ENCODE measurements at regions not wholly inside any gene's neighbourhood (a gene's known extent, or its start where the extent isn't known, plus 50 kb on each side); places are given as distances from the start of the nearest gene placed in this dataset.

DNA sequence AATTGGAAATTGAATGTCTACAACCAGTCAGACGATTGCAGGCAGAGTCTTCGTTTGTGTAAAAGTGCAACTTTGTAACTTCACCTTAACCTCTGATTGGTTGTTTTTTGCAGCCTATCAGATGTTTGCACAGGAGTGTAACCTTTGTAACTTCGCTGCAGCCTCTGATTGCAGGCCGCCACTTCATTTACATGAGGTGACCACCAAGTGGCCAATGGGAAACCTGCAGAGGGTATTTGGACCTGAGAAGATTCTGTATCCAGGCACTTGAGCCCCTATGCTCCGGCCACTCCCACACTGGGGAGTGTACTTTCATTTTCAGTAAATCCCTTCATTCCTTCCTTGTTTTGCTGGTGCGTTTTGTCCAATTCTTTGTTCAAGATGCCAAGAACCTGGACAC, 68.1 kb upstream of the PFN2 start:
- TF ChIP-seq, protein P1, sequence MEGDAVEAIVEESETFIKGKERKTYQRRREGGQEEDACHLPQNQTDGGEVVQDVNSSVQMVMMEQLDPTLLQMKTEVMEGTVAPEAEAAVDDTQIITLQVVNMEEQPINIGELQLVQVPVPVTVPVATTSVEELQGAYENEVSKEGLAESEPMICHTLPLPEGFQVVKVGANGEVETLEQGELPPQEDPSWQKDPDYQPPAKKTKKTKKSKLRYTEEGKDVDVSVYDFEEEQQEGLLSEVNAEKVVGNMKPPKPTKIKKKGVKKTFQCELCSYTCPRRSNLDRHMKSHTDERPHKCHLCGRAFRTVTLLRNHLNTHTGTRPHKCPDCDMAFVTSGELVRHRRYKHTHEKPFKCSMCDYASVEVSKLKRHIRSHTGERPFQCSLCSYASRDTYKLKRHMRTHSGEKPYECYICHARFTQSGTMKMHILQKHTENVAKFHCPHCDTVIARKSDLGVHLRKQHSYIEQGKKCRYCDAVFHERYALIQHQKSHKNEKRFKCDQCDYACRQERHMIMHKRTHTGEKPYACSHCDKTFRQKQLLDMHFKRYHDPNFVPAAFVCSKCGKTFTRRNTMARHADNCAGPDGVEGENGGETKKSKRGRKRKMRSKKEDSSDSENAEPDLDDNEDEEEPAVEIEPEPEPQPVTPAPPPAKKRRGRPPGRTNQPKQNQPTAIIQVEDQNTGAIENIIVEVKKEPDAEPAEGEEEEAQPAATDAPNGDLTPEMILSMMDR (IDR thresholded peaks at IDR 0.05; ENCODE audit: poor library complexity) = no peak
- TF ChIP-seq EZH2phosphoT487 (IDR thresholded peaks at IDR 0.05; ENCODE audit: low read depth, severe bottlenecking, unreplicated experiment) = no peak
- TF ChIP-seq EZH2 (IDR thresholded peaks at IDR 0.05; ENCODE audit: borderline replicate concordance) = no peak

All from hepatocyte (in vitro differentiated cells).